Ovary (tissue), 7 donors: ENCODE measurements at regions not wholly inside any gene's neighbourhood (a gene's known extent, or its start where the extent isn't known, plus 50 kb on each side); places are given as distances from the start of the nearest gene placed in this dataset.

ENCODE experiments used
- DNase-seq, 5 donors: peaks; one replicate each; pipeline ENCODE4 v3.0.0-alpha.2; 2019 to 2020
- H3K27ac ChIP-seq, 2 donors: fragments of 200-600 bp; one replicate each; pipeline versions ENCODE4 v1.5.1 to v1.8.0; 2019 to 2022
- H3K27me3 ChIP-seq: fragments of 200-600 bp; one replicate; pipeline ENCODE4 v1.8.0; 2022
- H3K36me3 ChIP-seq: fragments of 200-600 bp; sonication (generic); one replicate; pipeline ENCODE4 v1.5.1; 2019
- H3K4me1 ChIP-seq: one replicate; pipeline ENCODE4 v1.8.1; 2013; ENCODE audit warnings: mild to moderate bottlenecking, moderate library complexity; ENCODE audit not compliant: insufficient read depth
- H3K4me3 ChIP-seq: fragments of 200-600 bp; sonication (generic); one replicate; pipeline ENCODE4 v1.5.1; 2017
- H3K9me3 ChIP-seq, 2 donors: fragments of 200-600 bp in 1 of 2; sonication (generic) in 1 of 2; one replicate each; pipeline versions ENCODE4 v1.5.1 to v1.8.1; 2013 to 2019; ENCODE audit warnings: mild to moderate bottlenecking in 1 of 2, moderate library complexity in 1 of 2
- CTCF ChIP-seq, 3 donors: fragments of 450-650 bp in 2 of 3; fragments of 200-600 bp in 1 of 3; IDR thresholded peaks; one replicate each; pipeline versions ENCODE4 v1.5.1 to v1.8.0; 2016 to 2022; ENCODE audit warnings: antibody characterized with exemption in 3 of 3, mild to moderate bottlenecking in 1 of 3
- EP300 ChIP-seq: sonication (generic); formaldehyde crosslinking; IDR thresholded peaks from one replicate; pipeline ENCODE4 v1.6.1; 2017; ENCODE audit warnings: antibody characterized with exemption
- POLR2A ChIP-seq: fragments of 450-650 bp; IDR thresholded peaks from one replicate; pipeline ENCODE4 v1.6.1; 2017; ENCODE audit warnings: antibody characterized with exemption, mild to moderate bottlenecking, moderate library complexity
- WGBS, 3 donors: extraction: QIAGEN DNeasy Blood & Tissue Kit in 1 of 3; methylation state at CpG; one replicate each; pipeline versions ENCODE4 v1.1.5 to v1.1.7; 2013 to 2017; 5-methylcytosine and 5-hydroxymethylcytosine counted together
- intact Hi-C, 4 donors: fragments of 100-400 bp; cut with DNase I; formaldehyde crosslinking; loops; one replicate each; pipeline versions ENCODE4 v1.11.0 to v1.15.1; 2022 to 2023
- donor health status: DM: no; HTN: no; CAD: no; lungs with moderate emphysema.
- donor health status: DM: no; HTN: no; CAD: no.
- donor health status: Bipolar disorder and iron deficiency.
- donor health status: DM: no; HTN: no; CAD: no.
- donor health status: DM: yes; HTN: yes; CAD: no.

- Histone ChIP-seq H3K9me3 (no peaks in the 10 kb centered on the region), H3K27me3 (no peaks in the 10 kb centered on the region), H3K27ac (no peak overlapping the region), H3K36me3 (no peaks in the 10 kb centered on the region), H3K4me3 (no peak overlapping the region), H3K4me1 (no peaks in the 10 kb centered on the region)
- no peak for DNase-seq
- intact Hi-C loops, result no loop called here
- WGBS, 3 donors, result 82 to 87% (median 87%) methylated on average over 2 of the region's 2 CpGs
- TF ChIP-seq CTCF (IDR thresholded peaks at IDR 0.05) (no peak), POLR2A (no peak), EP300 (no peak)
Measured at GRCh38 chr3:43810797-43811196, 120.1 kb downstream of the ABHD5 start.

GRCh38 chr3:43814461-43814860 lies 123.7 kb downstream of the ABHD5 start:
- Histone ChIP-seq H3K36me3 (no peaks in the 10 kb centered on the region), H3K9me3 (no peaks in the 10 kb centered on the region), H3K4me1 (no peaks in the 10 kb centered on the region), H3K4me3 (no peak overlapping the region), H3K27me3 (no peaks in the 10 kb centered on the region), H3K27ac (no peak overlapping the region)
- DNase-seq, result no peak
- TF ChIP-seq EP300, result no peak
- no peak for TF ChIP-seq POLR2A
- no peak for TF ChIP-seq CTCF (IDR thresholded peaks at IDR 0.05)
- intact Hi-C loops, result no loop called here
- WGBS, 3 donors, result 44 to 55% (median 46%) methylated on average over 1 of the region's 1 CpG

- Histone ChIP-seq H3K36me3 (no peaks in the 10 kb centered on the region), H3K4me3 (no peak overlapping the region), H3K4me1 (no peaks in the 10 kb centered on the region), H3K9me3 (no peaks in the 10 kb centered on the region), H3K27me3 (no peaks in the 10 kb centered on the region), H3K27ac (no peak overlapping the region)
- no peak for DNase-seq
- intact Hi-C loops, result no loop called here
- WGBS, 3 donors, result 18 to 45% (median 29%) methylated on average over 1 of the region's 1 CpG
- TF ChIP-seq CTCF (IDR thresholded peaks at IDR 0.05) (no peak), POLR2A (no peak), EP300 (no peak)
Measured at GRCh38 chr3:43816372-43816771, 125.6 kb downstream of the ABHD5 start.

GRCh38 chr3:43817064-43817463 lies 126.3 kb downstream of the ABHD5 start:
- Histone ChIP-seq H3K27me3 (no peaks in the 10 kb centered on the region), H3K4me3 (no peak overlapping the region), H3K36me3 (no peaks in the 10 kb centered on the region), H3K4me1 (no peaks in the 10 kb centered on the region), H3K27ac (no peak overlapping the region), H3K9me3 (no peaks in the 10 kb centered on the region)
- no peak for DNase-seq
- TF ChIP-seq EP300 (no peak), CTCF (IDR thresholded peaks at IDR 0.05) (no peak), POLR2A (no peak)
- 76 to 84% (median 83%) methylated on average over 2 of the region's 2 CpGs for WGBS, 3 donors
- intact Hi-C loops, result no loop called here

- WGBS, 3 donors, result 77 to 90% (median 80%) methylated on average over 2 of the region's 2 CpGs
- Histone ChIP-seq H3K4me1 (no peaks in the 10 kb centered on the region), H3K36me3 (no peaks in the 10 kb centered on the region), H3K27me3 (no peaks in the 10 kb centered on the region), H3K27ac (no peak overlapping the region), H3K9me3 (no peaks in the 10 kb centered on the region), H3K4me3 (no peak overlapping the region)
- intact Hi-C loops, result no loop called here
- TF ChIP-seq EP300, result no peak
- no peak for TF ChIP-seq CTCF (IDR thresholded peaks at IDR 0.05)
- TF ChIP-seq POLR2A, result no peak
- no peak for DNase-seq
Measured at GRCh38 chr3:43817825-43818224, 127.1 kb downstream of the ABHD5 start.
